Fibroblast of lung (primary cell): ENCODE measurements at regions not wholly inside any gene's neighbourhood (a gene's known extent, or its start where the extent isn't known, plus 50 kb on each side); places are given as distances from the start of the nearest gene placed in this dataset.

Experiments used
- DNase-seq, 2 donors: peaks; one replicate each; pipeline versions ENCODE4 v3.0.0 to v3.0.0-alpha.2; 2010; ENCODE audit warnings: low read depth in 2 of 2
- H2AFZ ChIP-seq: 2 replicates; pipeline ENCODE4 v1.5.1; 2012; ENCODE audit warnings: low read length, control low read depth, inconsistent platforms
- H3K27ac ChIP-seq: 2 replicates; pipeline ENCODE4 v1.5.1; 2011; ENCODE audit warnings: low read length, control low read depth; ENCODE audit not compliant: insufficient read depth
- H3K27me3 ChIP-seq: 2 replicates; pipeline ENCODE4 v1.5.1; 2011; ENCODE audit warnings: mild to moderate bottlenecking, low read length; ENCODE audit not compliant: control insufficient read depth, insufficient read depth
- H3K36me3 ChIP-seq: 2 replicates; pipeline ENCODE4 v1.5.1; 2011; ENCODE audit warnings: low read length; ENCODE audit not compliant: control insufficient read depth, insufficient read depth
- H3K4me1 ChIP-seq: 2 replicates; pipeline ENCODE4 v1.5.1; 2011; ENCODE audit warnings: low read length; ENCODE audit not compliant: control insufficient read depth, insufficient read depth; ENCODE audit errors: extremely low read depth
- H3K4me2 ChIP-seq: 2 replicates; pipeline ENCODE4 v1.5.1; 2011; ENCODE audit warnings: low read length, control low read depth; ENCODE audit not compliant: insufficient read depth; ENCODE audit errors: extremely low read depth
- H3K4me3 ChIP-seq, 4 experiments: fragments of 200-600 bp in 1 of 4; sonication (generic) in 1 of 4; replicated peaks in 1 of 4; 2 replicates each; pipeline ENCODE4 v1.5.1; 2011 to 2016; ENCODE audit warnings: low read length in 4 of 4, low read depth in 3 of 4, mild to moderate bottlenecking in 3 of 4, control low read depth in 2 of 4, inconsistent platforms in 1 of 4, mixed read lengths in 1 of 4; ENCODE audit not compliant: insufficient read depth in 1 of 4; ENCODE audit errors: control extremely low read depth in 1 of 4
- H3K79me2 ChIP-seq: 2 replicates; pipeline ENCODE4 v1.5.1; 2012; ENCODE audit warnings: mild to moderate bottlenecking, low read length, inconsistent platforms; ENCODE audit not compliant: control insufficient read depth, insufficient read depth
- H3K9ac ChIP-seq: 2 replicates; pipeline ENCODE4 v1.5.1; 2011; ENCODE audit warnings: mild to moderate bottlenecking, low read length, control low read depth; ENCODE audit not compliant: insufficient read depth
- H3K9me3 ChIP-seq: 2 replicates; pipeline ENCODE4 v1.5.1; 2012; ENCODE audit warnings: low read depth, low read length; ENCODE audit not compliant: control insufficient read depth, insufficient read depth
- H4K20me1 ChIP-seq: 2 replicates; pipeline ENCODE4 v1.5.1; 2011; ENCODE audit warnings: low read length; ENCODE audit not compliant: control insufficient read depth, insufficient read depth; ENCODE audit errors: extremely low read depth
- CTCF ChIP-seq, 2 donors: IDR thresholded peaks in 1 of 2; conservative IDR thresholded peaks in 1 of 2; 1 replicate in 1 of 2; 2 replicates in 1 of 2; pipeline ENCODE4 v1.5.1; 2011 to 2012; ENCODE audit warnings: low read length in 2 of 2, control low read depth in 1 of 2, inconsistent platforms in 1 of 2, low read depth in 1 of 2, mild to moderate bottlenecking in 1 of 2
- EZH2 ChIP-seq: IDR thresholded peaks from 2 replicates; pipeline ENCODE4 v1.5.1; 2012; ENCODE audit warnings: low read length, control low read depth, mild to moderate bottlenecking; ENCODE audit errors: missing control alignments

- Histone ChIP-seq H3K27ac (no peak overlapping the region), H3K79me2 (no peaks in the 10 kb centered on the region), H3K4me1 (no peaks in the 10 kb centered on the region), H3K27me3 (no peaks in the 10 kb centered on the region), H3K9ac (no peak overlapping the region), H2AFZ (no peak overlapping the region), H3K36me3 (no peaks in the 10 kb centered on the region), H3K4me2 (no peak overlapping the region), H3K4me3 (no peak overlapping the region), H3K9me3 (no peaks in the 10 kb centered on the region), H4K20me1 (no peaks in the 10 kb centered on the region)
- TF ChIP-seq EZH2, result no peak
- DNase-seq, result no peak
Measured at GRCh38 chr6:113170454-113170853, 686.7 kb upstream of the MARCKS start.

- no peak overlapping the region for H3K9ac ChIP-seq
- H3K4me3 ChIP-seq, result no peak overlapping the region
- H3K27me3 ChIP-seq, result no peaks in the 10 kb centered on the region
Measured at GRCh38 chr6:113171882-113172281, 685.3 kb upstream of the MARCKS start.

GRCh38 chr6:113172531-113172966, 684.6 kb upstream of the MARCKS start:
- no peak overlapping the region for H3K4me3 ChIP-seq
- no peaks in the 10 kb centered on the region for H3K36me3 ChIP-seq
- H4K20me1 ChIP-seq, result no peaks in the 10 kb centered on the region
- no peaks in the 10 kb centered on the region for H3K4me1 ChIP-seq
- DNase-seq, result peak; percentile 24 to 46
- H3K9me3 ChIP-seq, result no peaks in the 10 kb centered on the region
- H2AFZ ChIP-seq, result no peak overlapping the region
- H3K27ac ChIP-seq, result no peak overlapping the region
- H3K27me3 ChIP-seq, result no peaks in the 10 kb centered on the region
- no peak overlapping the region for H3K4me2 ChIP-seq
- H3K79me2 ChIP-seq, result no peaks in the 10 kb centered on the region
- TF ChIP-seq CTCF (conservative IDR thresholded peaks at IDR 0.05 in 1 of 2, IDR thresholded peaks at IDR 0.05 in 1 of 2; ENCODE audit: low read depth in 1 of 2, low read length in 2 of 2), result no peak
- TF ChIP-seq EZH2, result no peak
- H3K9ac ChIP-seq, result no peak overlapping the region

More at GRCh38 chr6:113171882-113172281, 685.3 kb upstream of the MARCKS start:
- Histone ChIP-seq H2AFZ (no peak overlapping the region), H3K9me3 (no peaks in the 10 kb centered on the region), H3K27ac (no peak overlapping the region), H3K4me1 (no peaks in the 10 kb centered on the region), H3K36me3 (no peaks in the 10 kb centered on the region), H3K79me2 (no peaks in the 10 kb centered on the region), H4K20me1 (no peaks in the 10 kb centered on the region), H3K4me2 (no peak overlapping the region)
- DNase-seq, result no peak
- TF ChIP-seq EZH2 (no peak), CTCF (conservative IDR thresholded peaks at IDR 0.05 in 1 of 2, IDR thresholded peaks at IDR 0.05 in 1 of 2; ENCODE audit: low read depth in 1 of 2, low read length in 2 of 2) (no peak)
